ENCODE measurements at regions not wholly inside any gene's neighbourhood (a gene's known extent, or its start where the extent isn't known, plus 50 kb on each side); places are given as distances from the start of the nearest gene placed in this dataset.
A peak's percentile ranks its signal among the peaks of the same experiment; 100 is the strongest.

DNA sequence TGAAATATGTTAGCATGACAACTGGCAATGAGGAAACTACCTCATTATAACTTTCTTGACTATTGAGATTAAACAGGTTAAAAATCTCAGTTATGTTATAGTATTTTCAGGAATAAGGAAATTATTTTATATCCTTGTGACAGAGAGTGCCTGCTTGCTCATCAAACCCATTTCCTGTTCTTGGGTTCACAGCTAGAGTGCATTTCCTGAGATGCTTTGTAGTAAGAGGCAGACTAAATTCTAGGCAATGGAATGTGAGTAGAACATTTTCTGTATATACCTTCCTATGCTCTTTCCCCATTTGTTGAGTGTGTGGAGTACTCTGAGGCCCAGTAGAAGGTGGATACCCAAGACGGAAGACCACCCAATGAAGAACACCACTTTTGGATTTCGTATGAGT is 96.9 kb upstream of the CASK start:
- H3K9me3 Mint-ChIP-seq (ENCODE audit: unreplicated experiment), result no peaks in the 10 kb centered on the region
- no peak overlapping the region for H3K4me3 Mint-ChIP-seq (ENCODE audit: unreplicated experiment)
- ChIA-PET CTCF (no interaction called here), POLR2A (no interaction called here)
- H3K4me1 Mint-ChIP-seq (ENCODE audit: insufficient read depth, unreplicated experiment), result no peaks in the 10 kb centered on the region
- DNase-seq (ENCODE audit: unreplicated experiment), result no peak
- H3K36me3 Mint-ChIP-seq (ENCODE audit: insufficient read depth, unreplicated experiment), result no peaks in the 10 kb centered on the region
- no peak overlapping the region for H3K27ac Mint-ChIP-seq (ENCODE audit: low read depth, unreplicated experiment)
- TF ChIP-seq, protein P1, sequence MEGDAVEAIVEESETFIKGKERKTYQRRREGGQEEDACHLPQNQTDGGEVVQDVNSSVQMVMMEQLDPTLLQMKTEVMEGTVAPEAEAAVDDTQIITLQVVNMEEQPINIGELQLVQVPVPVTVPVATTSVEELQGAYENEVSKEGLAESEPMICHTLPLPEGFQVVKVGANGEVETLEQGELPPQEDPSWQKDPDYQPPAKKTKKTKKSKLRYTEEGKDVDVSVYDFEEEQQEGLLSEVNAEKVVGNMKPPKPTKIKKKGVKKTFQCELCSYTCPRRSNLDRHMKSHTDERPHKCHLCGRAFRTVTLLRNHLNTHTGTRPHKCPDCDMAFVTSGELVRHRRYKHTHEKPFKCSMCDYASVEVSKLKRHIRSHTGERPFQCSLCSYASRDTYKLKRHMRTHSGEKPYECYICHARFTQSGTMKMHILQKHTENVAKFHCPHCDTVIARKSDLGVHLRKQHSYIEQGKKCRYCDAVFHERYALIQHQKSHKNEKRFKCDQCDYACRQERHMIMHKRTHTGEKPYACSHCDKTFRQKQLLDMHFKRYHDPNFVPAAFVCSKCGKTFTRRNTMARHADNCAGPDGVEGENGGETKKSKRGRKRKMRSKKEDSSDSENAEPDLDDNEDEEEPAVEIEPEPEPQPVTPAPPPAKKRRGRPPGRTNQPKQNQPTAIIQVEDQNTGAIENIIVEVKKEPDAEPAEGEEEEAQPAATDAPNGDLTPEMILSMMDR (IDR thresholded peaks at IDR 0.05; ENCODE audit: unreplicated experiment), result no peak
- no TSS peak for BruUV-seq (replicated peaks)
- intact Hi-C loops (cut with micrococcal nuclease), result no loop called here
- H3K27me3 Mint-ChIP-seq (ENCODE audit: insufficient read depth, unreplicated experiment), result peaks cover 19% of the 10 kb centered on the region

DNA sequence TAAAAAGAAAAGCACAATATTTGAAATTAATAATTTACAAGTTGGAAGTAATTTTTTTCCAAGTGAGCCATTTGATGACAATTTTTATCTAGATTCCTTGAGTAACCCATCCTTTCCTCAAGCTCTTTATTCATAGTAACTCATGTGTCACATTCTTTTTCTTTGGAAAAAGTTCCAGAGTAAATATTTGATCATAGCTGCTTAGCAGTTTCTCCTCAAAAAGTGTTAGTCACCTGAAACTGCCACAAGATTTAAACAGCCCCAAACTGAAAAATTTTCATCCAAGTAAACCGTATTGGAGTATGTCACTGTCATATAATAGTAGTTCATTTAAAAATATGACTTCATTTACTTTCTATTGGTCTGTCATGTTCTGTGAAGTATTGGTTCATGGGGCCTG is 94.6 kb upstream of the CASK start:
- intact Hi-C loops (cut with micrococcal nuclease), result no loop called here
- TF ChIP-seq, protein P1 (IDR thresholded peaks at IDR 0.05; ENCODE audit: unreplicated experiment), result no peak
- H3K27ac Mint-ChIP-seq (ENCODE audit: low read depth, unreplicated experiment), result no peak overlapping the region
- no peak for DNase-seq (ENCODE audit: unreplicated experiment)
- ChIA-PET POLR2A (no interaction called here), CTCF (no interaction called here)
- no TSS peak for BruUV-seq (replicated peaks)
- peaks cover 15% of the 10 kb centered on the region for H3K27me3 Mint-ChIP-seq (ENCODE audit: insufficient read depth, unreplicated experiment)
- no peaks in the 10 kb centered on the region for H3K36me3 Mint-ChIP-seq (ENCODE audit: insufficient read depth, unreplicated experiment)
- H3K4me1 Mint-ChIP-seq (ENCODE audit: insufficient read depth, unreplicated experiment), result no peaks in the 10 kb centered on the region
- H3K4me3 Mint-ChIP-seq (ENCODE audit: unreplicated experiment), result no peak overlapping the region
- no peaks in the 10 kb centered on the region for H3K9me3 Mint-ChIP-seq (ENCODE audit: unreplicated experiment)

DNA sequence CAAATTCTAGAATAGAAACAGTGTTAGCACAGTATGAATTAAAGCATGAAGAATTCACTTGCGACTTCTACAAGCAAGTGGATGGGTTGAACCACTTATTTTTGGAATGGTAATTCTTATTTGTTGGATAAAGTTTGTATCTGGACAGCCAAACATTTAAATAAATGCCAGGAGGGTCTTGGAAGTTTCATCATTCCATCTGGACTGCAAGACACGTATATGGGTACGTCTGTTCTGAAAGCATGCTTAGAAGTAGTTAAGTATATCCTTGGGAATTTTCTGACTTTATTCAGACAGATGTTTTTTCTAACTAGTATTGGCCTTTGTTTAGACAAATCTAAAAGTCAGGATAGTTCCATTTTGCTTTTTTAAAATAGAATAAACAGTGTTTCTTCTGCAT is 77.5 kb upstream of the CASK start:
- Mint-ChIP-seq H3K4me3 (ENCODE audit: unreplicated experiment) (no peak overlapping the region), H3K27ac (ENCODE audit: low read depth, unreplicated experiment) (no peak overlapping the region), H3K9me3 (ENCODE audit: unreplicated experiment) (peaks cover 7% of the 10 kb centered on the region), H3K27me3 (ENCODE audit: insufficient read depth, unreplicated experiment) (peaks cover 32% of the 10 kb centered on the region), H3K36me3 (ENCODE audit: insufficient read depth, unreplicated experiment) (no peaks in the 10 kb centered on the region), H3K4me1 (ENCODE audit: insufficient read depth, unreplicated experiment) (no peaks in the 10 kb centered on the region)
- TF ChIP-seq, protein P1 (IDR thresholded peaks at IDR 0.05; ENCODE audit: unreplicated experiment), result no peak
- CTCF ChIA-PET, result no interaction called here
- no TSS peak for BruUV-seq (replicated peaks)
- POLR2A ChIA-PET, result no interaction called here
- intact Hi-C loops (cut with micrococcal nuclease), result no loop called here
- DNase-seq (ENCODE audit: unreplicated experiment), result no peak

DNA sequence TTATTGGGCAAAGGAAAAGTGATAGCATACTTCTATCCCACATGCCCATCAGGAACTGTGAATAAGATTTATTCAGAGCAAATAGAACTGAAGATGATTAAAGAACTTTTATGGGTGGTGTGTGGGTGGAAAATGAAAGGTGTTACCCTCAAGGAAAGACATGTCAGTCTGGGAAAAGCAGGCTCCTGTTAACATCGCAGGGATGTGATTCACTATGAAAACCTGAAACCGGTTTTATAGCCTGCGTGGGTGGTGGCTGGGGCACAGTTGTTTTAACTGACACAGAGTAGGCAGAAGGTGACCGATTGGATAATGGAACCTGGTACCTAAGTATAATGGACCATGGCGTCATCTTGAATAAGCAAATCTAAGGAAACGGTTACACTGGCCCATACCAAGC is 61.3 kb upstream of the CASK start:
- Mint-ChIP-seq H3K27me3 (ENCODE audit: insufficient read depth, unreplicated experiment) (peaks cover 52% of the 10 kb centered on the region), H3K4me1 (ENCODE audit: insufficient read depth, unreplicated experiment) (peaks cover 5% of the 10 kb centered on the region), H3K9me3 (ENCODE audit: unreplicated experiment) (no peaks in the 10 kb centered on the region), H3K4me3 (ENCODE audit: unreplicated experiment) (no peak overlapping the region), H3K27ac (ENCODE audit: low read depth, unreplicated experiment) (no peak overlapping the region), H3K36me3 (ENCODE audit: insufficient read depth, unreplicated experiment) (no peaks in the 10 kb centered on the region)
- POLR2A ChIA-PET, result no interaction called here
- peak; percentile 57 for DNase-seq (ENCODE audit: unreplicated experiment)
- TF ChIP-seq, protein P1 (IDR thresholded peaks at IDR 0.05; ENCODE audit: unreplicated experiment), result no peak
- intact Hi-C loops (cut with micrococcal nuclease), result no loop called here
- CTCF ChIA-PET, result no interaction called here
- BruUV-seq (replicated peaks), result no TSS peak

Data from MCF 10A (cell line).